HEK293 (cell line): ENCODE measurements at regions not wholly inside any gene's neighbourhood (a gene's known extent, or its start where the extent isn't known, plus 50 kb on each side); places are given as distances from the start of the nearest gene placed in this dataset.

Experiments
- CTCF ChIA-PET: fragments of 350-600 bp; formaldehyde crosslinking; extraction: SDS; loops from one replicate; lab custom pipeline; 2021; ENCODE audit warnings: antibody characterized with exemption; lab: Yijun Ruan, JAX
- POLR2A ChIA-PET: fragments of 300-600 bp; formaldehyde crosslinking; extraction: SDS; loops from one replicate; lab custom pipeline; 2020; ENCODE audit warnings: antibody characterized with exemption, inconsistent platforms; lab: Yijun Ruan, JAX
- H3K27ac ChIP-seq: fragments of 200-500 bp; sonication (Bioruptor generic); 2 replicates; pipeline ENCODE4 v1.5.1; 2014; ENCODE audit warnings: low read depth, low read length, control low read depth, inconsistent platforms; ENCODE audit errors: extremely low read depth
- H3K36me3 ChIP-seq, 2 experiments: fragments of 200-500 bp in 1 of 2; sonication (Bioruptor generic) in 1 of 2; 1 replicate in 1 of 2; 2 replicates in 1 of 2; pipeline ENCODE4 v1.5.1; 2014 to 2017; ENCODE audit warnings: inconsistent platforms in 2 of 2, low read length in 2 of 2; ENCODE audit not compliant: control insufficient read depth in 2 of 2, insufficient read depth in 1 of 2
- H3K4me1 ChIP-seq: fragments of 200-500 bp; sonication (Bioruptor generic); 2 replicates; pipeline ENCODE4 v1.5.1; 2014; ENCODE audit warnings: mild to moderate bottlenecking, low read length, inconsistent platforms; ENCODE audit not compliant: control insufficient read depth, insufficient read depth
- H3K4me3 ChIP-seq: 2 replicates; pipeline ENCODE4 v1.5.1; 2011; ENCODE audit warnings: low read depth, mild to moderate bottlenecking, control low read depth, low read length, moderate library complexity
- H3K9me3 ChIP-seq: fragments of 200-500 bp; sonication (Bioruptor generic); 2 replicates; pipeline ENCODE4 v1.5.1; 2014; ENCODE audit warnings: low read depth, low read length, inconsistent platforms; ENCODE audit not compliant: control insufficient read depth, insufficient read depth
- BCL6B ChIP-seq: fragments of 450-650 bp; formaldehyde crosslinking; IDR thresholded peaks from 2 replicates; pipeline ENCODE4 v1.5.1; 2017; ENCODE audit warnings: missing biosample characterization, missing genetic modification characterization
- MEIS1 ChIP-seq: sonication (generic); formaldehyde crosslinking; IDR thresholded peaks from 2 replicates; pipeline ENCODE4 v1.8.1; 2022; ENCODE audit warnings: missing genetic modification reagents, mild to moderate bottlenecking, borderline replicate concordance
- WT1 ChIP-seq: fragments of 450-650 bp; formaldehyde crosslinking; IDR thresholded peaks from 2 replicates; pipeline ENCODE4 v1.5.1; 2016; ENCODE audit warnings: missing biosample characterization, missing genetic modification characterization
- YY1 ChIP-seq: fragments of 450-650 bp; formaldehyde crosslinking; IDR thresholded peaks from 2 replicates; pipeline ENCODE4 v1.5.1; 2018; ENCODE audit warnings: missing biosample characterization, missing genetic modification characterization
- ZFP69B ChIP-seq: fragments of 450-650 bp; formaldehyde crosslinking; IDR thresholded peaks from 2 replicates; pipeline ENCODE4 v1.5.1; 2016; ENCODE audit warnings: missing biosample characterization, missing genetic modification characterization
- ZNF280C ChIP-seq: fragments of 450-650 bp; formaldehyde crosslinking; IDR thresholded peaks from 2 replicates; pipeline ENCODE4 v1.5.1; 2016; ENCODE audit warnings: missing biosample characterization, missing genetic modification characterization
- ZNF280D ChIP-seq: fragments of 450-650 bp; formaldehyde crosslinking; IDR thresholded peaks from 2 replicates; pipeline ENCODE4 v1.5.1; 2016; ENCODE audit warnings: missing biosample characterization, missing genetic modification characterization
- ZNF37A ChIP-seq: fragments of 450-650 bp; IDR thresholded peaks from 2 replicates; pipeline ENCODE4 v1.5.1; 2018; ENCODE audit warnings: missing biosample characterization, missing genetic modification characterization
- ZNF488 ChIP-seq: fragments of 450-650 bp; formaldehyde crosslinking; IDR thresholded peaks from 2 replicates; pipeline ENCODE4 v1.5.1; 2016; ENCODE audit warnings: missing biosample characterization, missing genetic modification characterization
- ZNF501 ChIP-seq: fragments of 450-650 bp; formaldehyde crosslinking; IDR thresholded peaks from 2 replicates; pipeline ENCODE4 v1.5.1; 2016; ENCODE audit warnings: missing biosample characterization, missing genetic modification characterization
- ZNF530 ChIP-seq: fragments of 450-650 bp; formaldehyde crosslinking; IDR thresholded peaks from 2 replicates; pipeline ENCODE4 v1.5.1; 2016; ENCODE audit warnings: low read depth, missing biosample characterization, missing genetic modification characterization
- ZNF548 ChIP-seq: fragments of 450-650 bp; formaldehyde crosslinking; IDR thresholded peaks from 2 replicates; pipeline ENCODE4 v1.5.1; 2016; ENCODE audit warnings: missing biosample characterization, missing genetic modification characterization
- ZNF624 ChIP-seq: fragments of 450-650 bp; formaldehyde crosslinking; IDR thresholded peaks from 2 replicates; pipeline ENCODE4 v1.5.1; 2017; ENCODE audit warnings: missing biosample characterization, missing genetic modification characterization
- ZNF777 ChIP-seq: fragments of 450-650 bp; formaldehyde crosslinking; IDR thresholded peaks from 2 replicates; pipeline ENCODE4 v1.5.1; 2017; ENCODE audit warnings: missing biosample characterization, missing genetic modification characterization, borderline replicate concordance
- ZNF843 ChIP-seq: fragments of 450-650 bp; formaldehyde crosslinking; IDR thresholded peaks from 2 replicates; pipeline ENCODE4 v1.5.1; 2016; ENCODE audit warnings: missing biosample characterization, missing genetic modification characterization
- TF ChIP-seq, protein P1 (sequence below): fragments of 450-650 bp; formaldehyde crosslinking; IDR thresholded peaks from 2 replicates; pipeline ENCODE4 v1.5.1; 2017; ENCODE audit warnings: missing biosample characterization, mild to moderate bottlenecking, missing genetic modification characterization, moderate library complexity
- TF ChIP-seq, protein P2 (sequence below): fragments of 450-650 bp; formaldehyde crosslinking; IDR thresholded peaks from 2 replicates; pipeline ENCODE4 v1.5.1; 2016; ENCODE audit warnings: missing biosample characterization, missing genetic modification characterization

GRCh38 chr10:128545216-128545615 lies 419.0 kb upstream of the MKI67 start (continued):
- TF ChIP-seq ZNF280D (no peak), ZNF488 (no peak), BCL6B (tag by site-specific recombination) (no peak), ZNF548 (no peak), ZNF280C (no peak), MEIS1 (CRISPR knock-in tag) (no peak), ZFP69B (tag by site-specific recombination) (no peak), YY1 (no peak), ZNF530 (no peak), WT1 (tag by site-specific recombination) (no peak), ZNF37A (no peak), ZNF501 (no peak)
- TF ChIP-seq, protein P1, sequence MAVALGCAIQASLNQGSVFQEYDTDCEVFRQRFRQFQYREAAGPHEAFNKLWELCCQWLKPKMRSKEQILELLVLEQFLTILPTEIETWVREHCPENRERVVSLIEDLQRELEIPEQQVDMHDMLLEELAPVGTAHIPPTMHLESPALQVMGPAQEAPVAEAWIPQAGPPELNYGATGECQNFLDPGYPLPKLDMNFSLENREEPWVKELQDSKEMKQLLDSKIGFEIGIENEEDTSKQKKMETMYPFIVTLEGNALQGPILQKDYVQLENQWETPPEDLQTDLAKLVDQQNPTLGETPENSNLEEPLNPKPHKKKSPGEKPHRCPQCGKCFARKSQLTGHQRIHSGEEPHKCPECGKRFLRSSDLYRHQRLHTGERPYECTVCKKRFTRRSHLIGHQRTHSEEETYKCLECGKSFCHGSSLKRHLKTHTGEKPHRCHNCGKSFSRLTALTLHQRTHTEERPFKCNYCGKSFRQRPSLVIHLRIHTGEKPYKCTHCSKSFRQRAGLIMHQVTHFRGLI (tag by site-specific recombination): no peak

- Histone ChIP-seq H3K27ac (no peak overlapping the region), H3K4me3 (no peak overlapping the region), H3K4me1 (no peaks in the 10 kb centered on the region), H3K36me3 (no peaks in the 10 kb centered on the region), H3K9me3 (no peaks in the 10 kb centered on the region)
- no peak for TF ChIP-seq ZNF777
- TF ChIP-seq, protein P2, sequence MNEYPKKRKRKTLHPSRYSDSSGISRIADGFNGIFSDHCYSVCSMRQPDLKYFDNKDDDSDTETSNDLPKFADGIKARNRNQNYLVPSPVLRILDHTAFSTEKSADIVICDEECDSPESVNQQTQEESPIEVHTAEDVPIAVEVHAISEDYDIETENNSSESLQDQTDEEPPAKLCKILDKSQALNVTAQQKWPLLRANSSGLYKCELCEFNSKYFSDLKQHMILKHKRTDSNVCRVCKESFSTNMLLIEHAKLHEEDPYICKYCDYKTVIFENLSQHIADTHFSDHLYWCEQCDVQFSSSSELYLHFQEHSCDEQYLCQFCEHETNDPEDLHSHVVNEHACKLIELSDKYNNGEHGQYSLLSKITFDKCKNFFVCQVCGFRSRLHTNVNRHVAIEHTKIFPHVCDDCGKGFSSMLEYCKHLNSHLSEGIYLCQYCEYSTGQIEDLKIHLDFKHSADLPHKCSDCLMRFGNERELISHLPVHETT (tag by site-specific recombination): no peak
- TF ChIP-seq ZNF843 (tag by site-specific recombination): no peak
- no peak for TF ChIP-seq ZNF624 (tag by site-specific recombination)
- TF ChIP-seq ZFP69B (tag by site-specific recombination): no peak
- ChIA-PET CTCF (no interaction called here), POLR2A (no interaction called here)
Observed at GRCh38 chr10:128546651-128547165, 420.5 kb upstream of the MKI67 start.
